Astrocyte of the cerebellum (primary cell): ENCODE measurements at regions not wholly inside any gene's neighbourhood (a gene's known extent, or its start where the extent isn't known, plus 50 kb on each side); places are given as distances from the start of the nearest gene placed in this dataset.
A peak's percentile ranks its signal among the peaks of the same experiment; 100 is the strongest.

Experiments used
- DNase-seq: peaks from one replicate; pipeline ENCODE4 v3.0.0-alpha.2; 2011; ENCODE audit warnings: low read depth
- H3K4me3 ChIP-seq: 2 replicates; pipeline ENCODE4 v1.5.1; 2011; ENCODE audit warnings: mild to moderate bottlenecking, low read depth, low read length, moderate library complexity
- in situ Hi-C: cut with HindIII; loops from 2 replicates; pipeline ENCODE4 v1.10.0; 2017; ENCODE audit warnings: low sequenced_read_pairs
- TF ChIP-seq, protein P1 (sequence below): IDR thresholded peaks from 2 replicates; pipeline ENCODE4 v1.5.1; 2012; ENCODE audit warnings: low read length, low read depth, moderate library complexity, mild to moderate bottlenecking; ENCODE audit errors: missing control alignments

DNA sequence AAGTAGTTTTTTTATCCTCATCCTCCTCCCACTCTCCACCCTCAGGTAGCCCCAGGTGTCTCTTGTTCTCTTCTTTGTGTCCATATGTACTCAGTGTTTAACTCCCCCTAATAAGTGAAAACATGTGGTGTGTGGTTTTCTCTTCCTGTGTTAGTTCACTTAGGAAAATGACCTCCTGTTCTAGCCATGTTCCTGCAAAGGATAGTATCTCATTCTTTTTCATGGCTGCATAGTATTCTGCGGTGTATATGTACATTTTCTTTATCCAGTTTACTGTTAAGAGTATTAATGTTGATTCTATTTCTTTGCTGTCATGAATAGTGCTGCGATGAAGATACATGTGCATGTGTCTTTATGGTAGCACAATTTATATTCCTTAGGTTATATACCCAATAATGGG lies 68.4 kb upstream of the RANBP3L start:
- in situ Hi-C loops = no loop called here
- H3K4me3 ChIP-seq = no peak overlapping the region
- TF ChIP-seq, protein P1, sequence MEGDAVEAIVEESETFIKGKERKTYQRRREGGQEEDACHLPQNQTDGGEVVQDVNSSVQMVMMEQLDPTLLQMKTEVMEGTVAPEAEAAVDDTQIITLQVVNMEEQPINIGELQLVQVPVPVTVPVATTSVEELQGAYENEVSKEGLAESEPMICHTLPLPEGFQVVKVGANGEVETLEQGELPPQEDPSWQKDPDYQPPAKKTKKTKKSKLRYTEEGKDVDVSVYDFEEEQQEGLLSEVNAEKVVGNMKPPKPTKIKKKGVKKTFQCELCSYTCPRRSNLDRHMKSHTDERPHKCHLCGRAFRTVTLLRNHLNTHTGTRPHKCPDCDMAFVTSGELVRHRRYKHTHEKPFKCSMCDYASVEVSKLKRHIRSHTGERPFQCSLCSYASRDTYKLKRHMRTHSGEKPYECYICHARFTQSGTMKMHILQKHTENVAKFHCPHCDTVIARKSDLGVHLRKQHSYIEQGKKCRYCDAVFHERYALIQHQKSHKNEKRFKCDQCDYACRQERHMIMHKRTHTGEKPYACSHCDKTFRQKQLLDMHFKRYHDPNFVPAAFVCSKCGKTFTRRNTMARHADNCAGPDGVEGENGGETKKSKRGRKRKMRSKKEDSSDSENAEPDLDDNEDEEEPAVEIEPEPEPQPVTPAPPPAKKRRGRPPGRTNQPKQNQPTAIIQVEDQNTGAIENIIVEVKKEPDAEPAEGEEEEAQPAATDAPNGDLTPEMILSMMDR = no peak
- no peak for DNase-seq

DNA sequence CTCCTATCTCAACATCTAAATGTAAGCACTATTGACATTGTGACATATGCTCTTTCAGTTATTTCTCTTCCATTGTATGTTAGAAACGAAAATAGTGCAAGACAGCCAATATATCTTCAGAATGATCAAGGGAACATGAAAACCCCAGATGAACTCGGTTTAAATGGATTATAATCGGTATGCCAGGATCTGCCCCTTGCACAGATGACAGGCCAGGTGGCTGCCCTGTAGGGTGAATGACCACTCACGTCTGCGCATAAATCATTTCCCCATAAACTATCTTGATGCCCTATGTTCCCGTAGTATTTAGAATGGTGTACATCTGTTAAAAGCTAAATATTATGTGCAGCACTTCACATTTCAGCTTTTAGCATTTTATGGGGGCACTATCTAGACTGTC lies 69.7 kb upstream of the RANBP3L start:
- no peak overlapping the region for H3K4me3 ChIP-seq
- DNase-seq = no peak
- in situ Hi-C loops = no loop called here
- TF ChIP-seq, protein P1 = no peak

DNA sequence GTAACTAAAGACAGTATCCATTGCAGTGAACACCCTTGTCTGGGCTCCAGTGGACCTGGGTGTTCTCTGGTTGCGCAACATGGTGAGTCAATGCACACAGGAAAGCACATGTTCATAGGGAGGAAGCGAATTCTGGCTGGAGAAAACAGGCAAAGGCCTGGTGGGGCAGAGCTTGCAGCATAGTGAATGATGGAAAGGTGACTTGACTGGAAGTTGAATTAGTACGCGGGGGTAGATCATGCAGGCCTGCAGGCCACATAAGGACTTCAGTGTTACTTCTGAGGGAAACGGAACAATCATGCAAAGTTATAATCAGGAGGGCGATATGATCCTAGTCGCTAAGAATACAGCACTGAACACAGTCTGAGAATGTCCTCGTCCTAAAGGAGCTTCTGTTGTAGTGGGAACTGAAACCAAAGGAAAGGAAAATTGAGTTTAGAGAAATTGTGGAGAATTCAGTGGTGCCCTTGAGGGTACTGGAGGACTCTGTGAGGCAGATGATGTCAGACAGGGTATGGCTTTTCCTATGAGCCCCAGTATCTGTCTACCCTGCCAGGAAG lies 71.9 kb upstream of the RANBP3L start:
- no peak for DNase-seq
- H3K4me3 ChIP-seq = no peak overlapping the region
- in situ Hi-C loops = no loop called here
- TF ChIP-seq, protein P1 = no peak

DNA sequence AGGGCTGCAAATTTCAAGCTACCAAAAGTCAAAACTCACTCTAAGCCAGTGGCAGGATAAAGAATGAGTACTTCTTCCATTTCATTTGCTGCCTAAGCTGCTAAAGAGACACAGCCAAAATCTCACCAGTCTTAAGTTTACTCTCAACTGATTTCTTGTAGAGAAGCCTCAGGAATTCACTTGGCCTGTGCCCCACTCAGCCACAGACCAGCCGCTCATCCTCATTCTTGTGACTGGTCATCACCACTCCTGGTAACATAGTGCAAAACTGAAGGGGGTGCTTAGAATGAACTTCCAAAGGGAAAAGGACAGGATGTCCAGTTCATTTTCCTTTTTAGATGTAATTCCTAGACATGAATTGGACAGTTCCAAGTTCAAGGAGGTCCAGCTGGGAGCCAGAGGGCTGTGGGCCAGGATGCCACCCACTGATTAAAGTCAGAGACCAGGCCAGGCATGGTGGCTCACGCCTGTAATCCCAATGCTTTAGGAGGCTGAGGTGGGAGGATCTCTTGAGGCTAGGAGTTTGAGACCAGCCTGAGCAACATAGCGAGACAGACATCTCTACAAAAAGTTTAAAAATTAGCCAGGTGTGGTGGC lies 72.7 kb upstream of the RANBP3L start:
- in situ Hi-C loops = no loop called here
- H3K4me3 ChIP-seq = no peak overlapping the region
- DNase-seq = peak; percentile 91
- TF ChIP-seq, protein P1 = no peak

DNA sequence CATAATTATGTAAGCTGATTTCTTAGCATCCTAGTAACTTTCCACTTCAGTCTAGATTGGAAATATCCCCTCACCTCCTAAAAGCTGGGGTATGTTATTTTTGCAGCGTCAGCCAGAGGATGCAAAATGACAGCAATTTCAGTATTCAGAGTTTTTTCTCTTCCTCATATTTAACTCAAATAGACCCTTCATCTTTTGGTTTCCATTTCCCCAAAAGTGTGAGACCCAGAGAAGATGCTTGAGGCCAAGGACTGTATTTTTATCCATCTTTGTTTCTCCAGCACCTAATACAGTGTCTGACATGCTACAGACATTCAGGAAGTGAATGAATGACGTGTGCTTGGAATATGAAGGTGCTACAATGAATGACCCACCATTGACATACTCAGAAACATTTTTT lies 75.5 kb upstream of the RANBP3L start:
- H3K4me3 ChIP-seq = no peak overlapping the region
- DNase-seq = no peak
- TF ChIP-seq, protein P1 = no peak
- in situ Hi-C loops = no loop called here

DNA sequence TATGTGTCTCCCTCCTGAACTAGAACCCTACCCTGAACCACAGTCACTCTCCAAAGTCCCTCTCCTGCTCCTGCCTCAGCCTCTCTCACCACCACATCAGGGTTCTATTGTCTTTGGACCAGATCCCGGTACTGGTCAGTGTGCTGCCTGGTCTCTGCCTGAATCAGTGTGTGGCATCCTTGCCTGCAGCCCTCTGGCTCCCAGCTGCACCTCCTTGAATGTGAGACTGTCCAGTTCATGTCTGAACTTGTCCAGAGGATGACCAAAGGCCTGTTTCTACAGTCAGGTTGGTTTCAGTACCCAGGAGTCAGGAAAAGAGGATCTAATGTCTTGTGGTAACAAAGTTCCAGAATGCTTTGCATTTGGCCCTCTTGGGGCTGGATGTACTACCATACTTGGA lies 76.8 kb upstream of the RANBP3L start:
- DNase-seq = no peak
- in situ Hi-C loops = no loop called here
- no peak overlapping the region for H3K4me3 ChIP-seq
- TF ChIP-seq, protein P1 = no peak
